ENCODE measurements at regions not wholly inside any gene's neighbourhood (a gene's known extent, or its start where the extent isn't known, plus 50 kb on each side); places are given as distances from the start of the nearest gene placed in this dataset.

GRCh38 chr2:34985474-34985873 is 1370.1 kb upstream of the CRIM1 start:
- no peak for FAIRE-seq
- H3K4ac ChIP-seq (replicated peaks; ENCODE audit: insufficient read length, low read depth, low read length), result no peak overlapping the region
- H2BK5ac ChIP-seq (ENCODE audit: low read depth, low read length), result no peak overlapping the region
- no peaks in the 10 kb centered on the region for H3K9me3 ChIP-seq (ENCODE audit: insufficient read depth in 2 of 2, low read depth in 1 of 2, low read length in 1 of 2)
- H3K23me2 ChIP-seq (ENCODE audit: low read depth, low read length), result no peaks in the 10 kb centered on the region
- no peaks in the 10 kb centered on the region for H4K20me1 ChIP-seq (replicated peaks in 1 of 2; ENCODE audit: control insufficient read depth in 1 of 2, insufficient read depth in 2 of 2, low read length in 2 of 2)
- ChIA-PET POLR2A (ENCODE audit: partially characterized antibody) (no interaction called here), CTCF (ENCODE audit: partially characterized antibody) (no interaction called here)
- no peaks in the 10 kb centered on the region for H3K27me3 ChIP-seq (replicated peaks in 1 of 4; ENCODE audit: control insufficient read depth in 3 of 4, extremely low read depth in 1 of 4, insufficient read depth in 3 of 4, low read length in 3 of 4)
- H3K4me3 ChIP-seq (ENCODE audit: extremely low read depth in 1 of 4, insufficient read depth in 2 of 4, low read depth in 3 of 4, low read length in 4 of 4), result no peak overlapping the region
- H2BK20ac ChIP-seq (ENCODE audit: low read length), result no peak overlapping the region
- H2BK12ac ChIP-seq (ENCODE audit: low read depth, low read length), result no peak overlapping the region
- no peak overlapping the region for H2AK5ac ChIP-seq (ENCODE audit: low read depth, low read length)
- H3K4me2 ChIP-seq (ENCODE audit: insufficient read depth in 1 of 2, low read depth in 2 of 2, low read length in 2 of 2), result no peak overlapping the region
- H3K79me1 ChIP-seq (ENCODE audit: low read depth, low read length), result no peaks in the 10 kb centered on the region
- no peak overlapping the region for H3K23ac ChIP-seq (ENCODE audit: insufficient read length)
- no peak overlapping the region for H2AFZ ChIP-seq (ENCODE audit: low read length)
- no peaks in the 10 kb centered on the region for H3K36me3 ChIP-seq (ENCODE audit: control insufficient read depth in 2 of 4, insufficient read depth in 4 of 4, low read length in 3 of 4)
- H3K4me1 ChIP-seq (replicated peaks in 1 of 4; ENCODE audit: control insufficient read depth in 3 of 4, insufficient read depth in 4 of 4, low read length in 3 of 4), result no peaks in the 10 kb centered on the region
- H3K79me2 ChIP-seq (ENCODE audit: control insufficient read depth in 1 of 2, insufficient read depth in 2 of 2, low read length in 2 of 2), result no peaks in the 10 kb centered on the region
- no peak overlapping the region for H4K5ac ChIP-seq (ENCODE audit: insufficient read length, low read depth, low read length)
- H2BK15ac ChIP-seq (ENCODE audit: low read length), result no peak overlapping the region
- DNase-seq (ENCODE audit: low read depth in 1 of 2, low spot score in 2 of 2), result no peak
- no peak overlapping the region for H3K18ac ChIP-seq (ENCODE audit: extremely low read depth, low read length)
- no peak overlapping the region for H3K14ac ChIP-seq (ENCODE audit: insufficient read length)
- H2BK120ac ChIP-seq (replicated peaks; ENCODE audit: low read depth, low read length), result no peak overlapping the region
- H3K56ac ChIP-seq (replicated peaks; ENCODE audit: insufficient read length, low read depth, low read length), result no peak overlapping the region
- no peak overlapping the region for H3K27ac ChIP-seq (ENCODE audit: low read depth, low read length)
- no peak overlapping the region for H4K8ac ChIP-seq (ENCODE audit: extremely low read depth, insufficient read depth, low read length)
- H3K9ac ChIP-seq (replicated peaks in 1 of 4; ENCODE audit: extremely low read depth in 1 of 4, low read depth in 3 of 4, low read length in 3 of 4), result no peak overlapping the region
- no peak overlapping the region for H4K91ac ChIP-seq (replicated peaks; ENCODE audit: insufficient read length, low read length)
- no peak for TF ChIP-seq RFX5 (IDR thresholded peaks at IDR 0.05; ENCODE audit: borderline replicate concordance, low read depth, low read length)
- TF ChIP-seq RNF2 (IDR thresholded peaks at IDR 0.05; ENCODE audit: borderline replicate concordance, low read depth, low read length, missing control alignments, poor library complexity, severe bottlenecking), result no peak
- no peak for TF ChIP-seq TEAD4 (IDR thresholded peaks at IDR 0.05; ENCODE audit: low read depth, low read length)
- no peak for TF ChIP-seq RXRA (IDR thresholded peaks at IDR 0.05; ENCODE audit: insufficient read depth, low read depth, low read length)
- no peak for TF ChIP-seq CBX5 (IDR thresholded peaks at IDR 0.05; ENCODE audit: low read depth, low read length)
- TF ChIP-seq NRF1 (IDR thresholded peaks at IDR 0.05; ENCODE audit: low read depth, low read length), result no peak
- no peak for TF ChIP-seq GTF2F1 (IDR thresholded peaks at IDR 0.05; ENCODE audit: borderline replicate concordance, low read depth, low read length)
- TF ChIP-seq FOSL1 (IDR thresholded peaks at IDR 0.05; ENCODE audit: insufficient read depth, low read depth, low read length), result no peak
- no peak for TF ChIP-seq SIN3A (conservative IDR thresholded peaks at IDR 0.05 in 1 of 2, IDR thresholded peaks at IDR 0.05 in 1 of 2; ENCODE audit: low read depth in 1 of 2, low read length in 2 of 2)
- TF ChIP-seq SUZ12 (IDR thresholded peaks at IDR 0.05; ENCODE audit: low read length), result no peak
- TF ChIP-seq BCL11A (IDR thresholded peaks at IDR 0.05; ENCODE audit: low read depth in 2 of 2, low read length in 2 of 2), result no peak
- TF ChIP-seq SIX5 (IDR thresholded peaks at IDR 0.05; ENCODE audit: low read depth, low read length), result no peak
- TF ChIP-seq KDM1A (IDR thresholded peaks at IDR 0.05; ENCODE audit: borderline replicate concordance, low read length), result no peak

All from H1 (cell line).